Activated T-cell treated with anti-CD3 and anti-CD28 coated beads for 48 hours (primary cell): ENCODE measurements at regions not wholly inside any gene's neighbourhood (a gene's known extent, or its start where the extent isn't known, plus 50 kb on each side); places are given as distances from the start of the nearest gene placed in this dataset.

Source experiments
- DNase-seq: peaks from one replicate; pipeline ENCODE4 v3.0.0-alpha.2; 2020; ENCODE audit warnings: low read depth

DNA sequence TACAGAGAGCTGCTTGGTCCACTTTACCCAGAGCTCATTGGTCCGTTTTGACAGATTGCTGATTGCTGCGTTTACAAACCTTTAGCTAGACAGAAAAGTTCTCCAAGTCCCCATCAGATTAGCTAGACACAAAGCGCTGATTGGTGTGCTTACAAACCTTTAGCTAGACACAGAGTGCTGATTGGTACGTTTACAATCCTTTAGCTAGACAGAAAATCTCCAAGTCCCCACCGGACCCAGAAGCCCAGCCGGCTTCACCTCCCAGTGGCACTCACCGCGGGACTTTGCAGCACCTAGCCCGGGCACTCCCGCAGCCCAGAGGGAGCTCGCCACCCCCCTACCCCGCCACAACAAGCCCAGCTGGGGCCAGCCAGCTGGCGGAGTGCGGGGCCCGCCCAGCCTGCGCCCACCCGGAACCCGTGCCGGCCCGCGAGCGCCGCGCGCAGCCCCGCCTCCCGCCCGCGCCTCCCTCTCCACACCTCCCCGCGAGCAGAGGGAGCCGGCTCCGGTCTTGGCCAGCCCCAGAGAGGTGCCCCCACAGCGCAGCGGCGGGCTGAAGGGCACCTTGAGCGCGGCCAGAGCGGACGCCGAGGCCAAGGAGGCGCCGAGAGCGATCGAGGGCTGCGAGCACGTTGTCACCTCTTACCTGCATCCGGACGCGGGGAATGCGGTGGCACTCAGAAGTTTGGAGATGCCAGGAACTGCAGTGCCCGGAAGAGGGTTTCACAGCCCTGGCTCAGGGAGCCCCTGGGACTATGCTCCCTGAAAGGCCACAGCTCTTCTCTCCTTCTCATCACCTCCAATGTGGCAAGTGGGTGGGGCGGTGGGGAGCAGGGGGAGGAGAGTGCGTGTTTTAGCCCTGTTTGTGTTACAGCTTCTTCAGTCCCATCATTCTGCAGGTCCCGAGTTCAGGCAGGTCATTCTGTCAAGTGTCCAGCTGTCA, 1504.5 kb downstream of the CDH11 start:
- no peak for DNase-seq

DNA sequence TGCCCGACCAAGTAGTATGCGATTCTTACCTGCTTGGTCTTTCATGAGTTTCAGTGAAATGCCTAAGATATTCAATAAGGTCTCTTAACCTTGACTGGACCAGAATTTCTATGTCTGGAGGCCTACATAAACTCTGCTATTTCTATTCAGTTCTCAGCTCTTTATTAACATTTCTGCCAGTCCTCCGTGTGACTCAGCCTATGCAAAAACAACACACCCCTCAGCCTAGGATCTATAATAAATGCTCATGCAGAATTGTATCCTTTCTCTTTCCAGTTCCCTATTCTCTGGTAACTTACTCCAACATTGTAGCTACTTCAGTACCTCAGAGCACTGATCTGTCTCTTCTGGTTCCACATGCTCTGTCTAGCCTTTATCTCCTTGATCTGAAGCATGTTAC, 1507.4 kb downstream of the CDH11 start:
- DNase-seq = no peak

DNA sequence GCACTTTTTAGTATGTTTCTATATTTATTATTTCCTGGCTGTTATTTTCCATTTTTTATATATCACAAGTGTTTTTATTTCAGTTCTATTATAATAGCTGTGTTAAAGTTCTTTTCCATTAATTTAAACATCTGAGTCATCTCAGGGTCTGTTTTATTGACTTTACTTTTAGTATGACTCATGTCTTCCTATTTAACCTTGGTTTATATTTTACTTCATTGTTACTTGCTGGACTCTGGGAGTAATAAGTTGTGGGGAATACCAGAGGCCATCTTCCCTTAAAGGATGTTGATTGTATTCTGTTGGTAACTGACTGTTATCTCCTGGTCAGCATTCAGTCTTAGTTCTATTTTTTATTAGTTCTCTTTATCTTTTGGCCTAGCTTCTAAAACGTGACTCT, 1508.2 kb downstream of the CDH11 start:
- DNase-seq = no peak

DNA sequence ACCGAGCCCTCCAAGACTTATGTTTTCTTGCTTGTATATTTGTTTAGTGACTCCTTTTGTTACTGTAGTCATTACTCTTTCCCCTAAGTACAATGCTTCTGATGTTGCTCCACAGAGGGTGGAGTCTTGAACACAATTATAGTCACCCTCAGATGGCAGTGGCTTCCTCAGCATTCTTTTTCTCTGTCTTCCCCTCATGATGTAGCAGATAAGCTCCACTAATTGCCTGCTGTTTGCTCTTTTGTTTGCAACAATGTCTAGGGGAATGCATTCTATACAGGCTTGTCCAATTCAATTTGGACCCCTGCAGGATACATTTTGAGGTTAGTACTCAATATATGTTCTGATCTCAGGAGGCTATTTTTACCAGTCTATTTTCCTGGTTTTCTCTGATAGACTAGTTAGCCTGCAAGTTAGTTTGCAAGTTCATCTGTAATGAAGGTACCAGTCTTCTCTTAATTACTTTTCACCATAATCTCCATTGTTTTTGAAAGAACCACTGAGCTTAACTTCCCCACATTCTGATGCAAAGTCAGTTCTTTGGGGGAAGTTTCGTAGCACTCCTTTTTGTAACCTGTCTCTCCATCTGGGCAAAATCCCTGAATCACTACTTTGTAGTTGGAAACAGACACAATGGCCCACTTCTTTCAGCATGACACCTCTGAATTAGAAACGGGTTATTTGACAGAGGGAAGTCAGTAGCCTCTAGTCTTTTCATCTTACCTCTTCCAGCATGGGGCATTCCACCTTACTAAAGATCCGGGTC, 1509.2 kb downstream of the CDH11 start:
- no peak for DNase-seq

DNA sequence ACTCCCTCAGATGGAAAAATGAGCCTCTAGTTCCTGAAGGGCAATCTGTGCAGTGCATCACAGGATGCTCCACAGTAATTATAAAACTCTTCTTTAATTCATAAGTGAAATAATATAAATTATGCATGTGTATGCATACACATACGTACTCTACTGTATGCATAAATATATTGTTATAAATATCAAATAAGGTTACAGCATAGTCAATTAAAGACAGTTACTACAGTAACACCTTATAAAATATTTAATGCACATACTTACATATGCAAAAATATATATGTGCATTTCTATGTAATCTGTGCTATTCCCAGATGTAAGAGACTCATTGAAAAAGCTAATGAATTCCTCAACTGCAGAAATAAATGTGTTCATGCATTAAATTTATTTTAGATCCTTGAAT, 1515.1 kb downstream of the CDH11 start:
- no peak for DNase-seq

DNA sequence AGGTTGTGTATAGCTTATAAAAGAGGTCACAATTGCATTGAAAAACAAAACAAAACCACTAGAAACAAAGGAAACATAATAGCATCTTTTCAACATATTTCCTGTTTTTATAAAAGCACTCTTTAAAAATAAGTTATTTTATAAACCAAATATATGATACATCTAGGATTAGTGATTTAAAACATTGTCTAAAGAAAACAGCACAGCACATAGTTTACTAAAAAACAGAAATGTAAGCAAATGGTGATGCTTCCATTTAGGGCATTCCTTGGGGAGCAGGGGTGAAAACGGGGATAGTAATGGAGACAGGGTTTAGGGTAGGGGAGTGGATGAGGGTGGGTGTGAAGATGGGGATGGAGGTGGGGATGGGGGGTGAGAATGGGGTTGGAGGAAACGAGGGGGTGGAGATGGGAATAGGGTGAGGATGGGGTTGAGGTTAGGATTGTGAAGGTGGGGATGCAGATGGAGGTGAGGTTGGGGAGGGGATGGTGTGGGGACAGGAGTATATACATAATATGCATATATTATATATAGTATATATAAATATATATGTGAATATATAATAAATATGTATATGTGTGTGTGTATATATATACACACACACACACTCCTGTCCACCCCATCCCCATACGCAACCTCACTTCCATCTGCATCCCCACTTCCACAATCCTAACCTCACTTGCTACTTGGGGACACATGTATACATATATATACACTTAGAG, 1519.5 kb downstream of the CDH11 start:
- DNase-seq = no peak

DNA sequence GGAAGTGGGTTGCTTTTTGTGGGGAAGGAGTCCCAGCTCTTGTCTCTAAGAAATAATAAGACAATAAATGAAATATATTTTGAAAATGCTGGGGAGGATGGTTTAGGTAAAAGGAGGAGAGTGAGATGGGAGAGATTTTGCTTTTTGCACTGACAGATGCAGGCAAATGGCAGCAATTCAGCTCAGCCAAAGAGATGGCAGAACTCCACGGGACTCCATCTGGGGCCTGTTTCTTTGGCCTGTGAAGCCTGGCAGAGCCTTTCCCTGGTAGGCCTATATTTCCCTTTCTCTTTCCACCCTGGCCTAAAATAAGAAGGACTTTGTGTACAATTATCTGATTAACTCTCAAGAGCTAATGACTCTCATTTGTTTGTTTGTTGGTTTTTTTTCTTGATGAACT, 1525.1 kb downstream of the CDH11 start:
- no peak for DNase-seq

DNA sequence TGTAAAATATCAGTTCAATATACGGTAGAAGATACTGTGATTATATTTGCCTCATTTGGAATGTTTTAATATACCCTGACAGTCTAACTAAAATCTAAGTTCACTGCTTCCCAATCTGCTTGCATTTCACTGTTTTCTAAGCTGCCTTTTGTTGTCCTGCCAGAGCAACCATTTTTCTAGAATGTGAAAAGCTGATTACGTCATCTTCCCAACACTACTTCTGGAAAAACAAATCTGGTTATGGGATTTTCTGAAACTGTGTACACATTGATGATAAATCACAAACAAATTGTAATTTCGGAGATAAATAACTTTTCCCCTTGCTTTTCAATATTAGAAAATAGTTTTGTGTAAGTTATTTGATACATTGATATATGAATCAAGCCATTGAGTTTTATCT, 1529.0 kb downstream of the CDH11 start:
- DNase-seq = no peak

DNA sequence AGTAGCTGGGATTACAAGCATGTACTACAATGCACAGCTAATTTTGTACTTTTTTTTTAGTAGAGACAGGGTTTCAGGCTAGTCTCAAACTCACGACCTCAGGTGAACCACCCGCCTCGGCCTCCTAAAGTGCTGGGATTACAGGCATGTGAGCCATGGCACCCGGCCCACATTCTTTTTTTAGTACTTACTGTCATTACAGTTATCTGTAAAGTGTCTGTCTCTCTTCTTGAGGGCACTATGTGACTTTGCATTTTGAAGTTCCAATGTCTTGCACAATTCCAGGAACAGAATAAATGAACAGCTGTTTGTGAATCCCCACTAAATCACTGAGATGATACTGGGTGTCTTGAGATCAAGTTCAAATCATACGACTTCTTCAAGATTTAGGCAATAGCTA, 1540.3 kb downstream of the CDH11 start:
- DNase-seq = no peak

DNA sequence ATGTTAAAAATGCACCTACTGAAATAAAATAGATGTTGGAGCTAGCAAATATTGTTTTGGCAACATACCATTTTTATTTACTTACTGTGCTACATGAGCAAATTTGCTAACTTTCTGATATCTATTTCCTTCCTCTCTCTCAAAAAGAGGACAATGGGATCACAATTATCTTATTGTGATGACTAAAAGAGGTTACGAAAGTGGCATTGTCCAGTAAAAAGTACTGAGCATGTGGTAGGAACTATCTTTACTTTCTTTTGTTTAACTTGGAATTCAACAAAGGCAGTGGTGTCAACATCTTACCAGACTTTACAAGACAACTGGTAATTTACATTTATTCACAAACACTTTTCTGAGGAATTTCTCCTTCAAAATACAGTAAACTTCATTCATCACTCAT, 1542.6 kb upstream of the CDH8 start:
- DNase-seq = no peak

DNA sequence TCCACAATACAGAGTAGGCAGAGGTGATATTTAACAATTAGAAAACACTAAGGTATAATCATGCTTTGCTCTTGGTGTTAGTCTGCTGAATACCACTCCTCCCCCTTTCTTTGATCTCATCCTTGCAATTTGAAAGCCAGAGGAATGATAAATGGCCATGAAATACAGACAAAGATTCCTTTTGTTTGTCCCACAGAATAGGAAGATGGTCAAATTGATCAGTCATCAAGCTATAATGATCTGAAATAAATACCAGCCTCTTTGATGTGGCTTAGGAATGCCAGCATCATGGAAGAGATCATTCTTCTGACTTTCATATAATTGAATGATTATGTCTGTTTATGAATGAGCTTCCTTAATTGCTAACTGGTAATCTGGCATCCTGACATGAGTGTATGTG, 1541.7 kb upstream of the CDH8 start:
- DNase-seq = no peak

DNA sequence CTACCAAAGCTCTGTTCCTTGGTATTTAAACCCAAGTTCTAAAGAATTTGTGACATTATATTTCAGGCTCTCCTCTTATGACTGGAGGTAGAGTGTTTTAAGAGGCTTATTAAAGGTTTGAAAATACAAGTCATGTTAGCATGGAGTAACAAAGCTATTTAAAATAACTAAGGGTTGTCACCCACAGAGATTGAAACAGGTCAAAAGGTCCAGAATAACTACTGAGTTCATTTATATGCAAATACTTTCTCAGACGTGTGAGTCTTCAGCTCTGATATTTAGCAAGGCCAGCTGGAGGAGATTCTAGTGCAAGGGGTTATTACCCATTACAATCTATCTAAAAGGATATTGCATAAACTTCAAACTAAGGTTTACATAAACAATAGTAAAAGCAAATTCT, 1538.8 kb upstream of the CDH8 start:
- DNase-seq = no peak

DNA sequence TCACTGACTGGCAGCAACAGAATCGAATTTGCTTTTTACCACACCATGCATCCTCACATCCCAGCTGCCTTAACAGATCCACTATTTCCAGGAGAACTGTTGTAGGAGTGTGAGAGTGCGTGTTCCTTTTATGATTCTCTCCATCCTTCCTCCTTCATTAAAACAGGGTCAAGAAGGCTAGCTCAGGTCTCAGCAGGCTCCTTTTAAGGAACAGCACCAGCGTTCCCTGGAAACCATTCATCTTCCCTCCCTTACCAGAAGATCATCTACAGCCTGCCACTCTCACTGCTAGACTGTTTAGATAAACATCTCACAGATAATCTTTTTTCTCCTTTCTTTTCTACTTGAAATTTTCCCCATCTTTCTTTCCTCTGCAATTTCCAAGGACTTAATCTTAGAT, 1531.9 kb upstream of the CDH8 start:
- DNase-seq = no peak

DNA sequence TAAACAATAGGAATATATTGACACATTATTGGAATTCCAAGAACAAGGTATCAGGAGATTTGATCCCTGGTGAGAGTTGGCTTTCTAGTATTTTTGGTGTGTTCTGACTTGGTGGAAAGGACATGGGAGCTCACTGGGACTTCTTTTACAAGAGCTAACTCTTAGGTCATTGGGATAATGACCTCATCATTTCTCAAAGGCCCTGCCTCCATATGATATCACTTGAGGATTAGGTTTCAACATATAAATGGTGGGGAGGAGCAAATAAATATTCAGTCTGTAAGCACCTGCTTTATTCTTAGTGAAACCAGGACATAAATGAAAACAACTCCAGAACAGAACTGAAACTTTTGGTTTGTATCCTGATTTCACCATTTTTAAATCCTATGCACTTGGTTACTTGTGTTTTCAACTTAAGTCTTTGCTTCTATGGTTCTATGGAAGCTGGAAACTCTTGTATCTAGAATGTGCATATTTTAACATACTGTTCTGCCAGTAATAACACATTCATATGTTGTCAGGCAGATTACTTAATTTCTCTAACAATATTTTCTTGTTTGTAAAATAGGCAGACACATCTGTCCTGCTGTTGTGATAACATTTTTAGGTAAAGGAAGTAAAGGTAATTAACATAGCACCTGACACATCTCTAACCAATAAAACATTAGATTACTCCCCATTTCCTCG, 1527.7 kb upstream of the CDH8 start:
- no peak for DNase-seq

DNA sequence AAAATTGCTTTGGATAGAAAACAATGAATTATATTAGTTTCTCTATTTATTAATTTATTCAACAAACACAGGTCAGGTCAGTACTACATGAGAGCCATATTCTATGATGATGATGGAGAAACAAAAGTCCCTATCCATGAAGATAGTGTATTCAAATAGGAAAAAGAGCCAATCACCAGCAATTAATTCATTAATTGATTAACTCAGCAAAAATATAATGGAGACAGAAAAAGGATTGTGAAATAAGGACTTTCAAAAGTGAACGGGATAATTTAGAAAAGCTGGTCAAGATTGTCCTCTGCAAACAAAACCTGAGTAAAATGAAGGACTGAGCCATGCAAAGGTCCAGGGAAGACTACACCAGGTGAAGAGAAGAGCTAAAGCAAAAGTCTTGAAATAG, 1517.7 kb upstream of the CDH8 start:
- DNase-seq = no peak

DNA sequence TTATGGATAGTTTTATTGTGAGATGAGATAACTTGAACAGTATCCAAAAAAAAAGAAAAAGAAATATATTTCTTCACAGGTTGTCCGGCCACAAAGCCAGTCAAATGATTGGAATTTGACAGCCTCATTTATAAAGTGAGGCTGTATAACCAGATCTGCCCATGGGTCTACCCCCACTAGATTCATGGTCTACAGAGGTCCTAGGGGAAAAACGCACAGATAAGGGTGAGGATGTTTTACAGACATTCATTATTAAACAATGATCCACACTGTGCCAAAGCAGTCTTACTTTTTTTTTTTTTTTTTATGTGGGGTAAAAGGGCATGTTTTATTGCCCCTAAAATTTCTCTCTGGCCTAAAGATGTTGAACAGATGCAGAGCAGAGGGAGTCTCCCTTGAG, 1503.0 kb upstream of the CDH8 start:
- no peak for DNase-seq

DNA sequence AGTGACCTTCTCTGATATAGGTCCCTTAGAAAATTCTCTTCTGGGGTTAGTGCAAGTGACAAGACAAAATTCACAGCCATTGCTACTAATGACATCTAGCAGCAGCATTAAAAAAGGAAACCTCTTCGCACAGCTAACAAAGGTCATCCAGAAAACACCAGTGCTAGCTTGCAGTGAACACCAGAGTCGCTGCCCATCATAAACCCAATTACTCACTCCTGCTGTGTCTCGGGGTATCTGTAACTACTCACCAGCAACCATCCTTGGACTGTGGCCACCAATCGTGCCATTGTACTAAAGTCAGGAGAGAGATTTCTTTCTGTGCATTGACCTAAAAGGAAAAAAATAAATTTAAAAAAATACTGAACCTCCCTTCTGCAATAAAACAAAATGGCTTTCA, 1494.7 kb upstream of the CDH8 start:
- no peak for DNase-seq

DNA sequence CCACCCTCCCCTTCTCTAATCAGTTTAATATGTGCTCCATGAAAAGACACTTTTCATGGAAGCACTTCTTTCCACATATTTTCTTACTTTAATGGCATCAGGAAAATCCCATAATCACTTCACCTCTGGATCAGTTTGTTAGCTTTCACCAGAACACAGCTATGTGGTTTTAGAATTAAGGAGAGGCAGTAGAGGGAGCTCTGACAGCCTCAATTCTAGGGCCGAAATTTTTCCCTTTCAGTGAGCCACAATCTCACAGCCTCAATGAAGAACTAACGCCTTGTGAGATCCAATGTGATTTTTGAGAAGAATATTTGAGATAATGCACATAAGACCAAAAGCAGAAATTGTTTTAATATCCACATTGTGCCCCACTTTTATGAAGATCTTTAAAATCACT, 1494.0 kb upstream of the CDH8 start:
- DNase-seq = no peak

DNA sequence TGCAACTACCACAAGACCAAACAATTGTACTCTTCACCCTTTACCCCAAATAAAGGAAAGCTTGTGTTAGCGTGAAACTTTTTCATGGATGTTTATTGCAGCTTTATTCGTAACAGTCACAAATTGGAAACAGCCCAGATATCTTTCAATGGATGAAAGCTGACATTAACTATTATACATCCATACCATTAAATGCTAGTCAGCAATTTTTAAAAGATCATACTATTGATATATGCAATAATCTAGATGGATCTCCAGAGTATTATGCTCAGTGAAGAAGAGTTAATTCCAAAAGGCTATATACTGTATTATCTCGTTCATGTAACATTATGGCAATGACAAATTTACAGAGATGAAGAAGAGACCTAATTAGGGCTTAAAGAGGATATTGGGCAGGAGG, 1491.2 kb upstream of the CDH8 start:
- no peak for DNase-seq

DNA sequence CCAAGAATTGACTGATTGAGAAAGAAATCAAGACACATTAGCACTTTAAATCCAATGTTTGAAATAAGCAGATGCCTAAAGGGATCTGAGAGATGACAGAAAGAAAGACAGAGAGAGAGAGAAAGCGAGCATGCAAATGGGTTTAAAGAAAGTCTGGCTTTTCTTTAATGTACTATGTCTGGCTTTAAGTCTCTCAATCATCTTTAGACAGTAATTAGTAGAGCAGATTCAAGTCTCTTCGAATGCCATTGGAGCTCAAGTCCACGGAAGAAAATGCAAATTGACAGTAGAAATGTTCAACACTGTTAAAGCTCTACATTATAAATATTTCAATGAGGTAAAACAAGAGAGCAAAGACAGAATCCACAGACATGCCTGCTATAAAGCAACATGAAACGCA, 1480.2 kb upstream of the CDH8 start:
- DNase-seq = no peak

DNA sequence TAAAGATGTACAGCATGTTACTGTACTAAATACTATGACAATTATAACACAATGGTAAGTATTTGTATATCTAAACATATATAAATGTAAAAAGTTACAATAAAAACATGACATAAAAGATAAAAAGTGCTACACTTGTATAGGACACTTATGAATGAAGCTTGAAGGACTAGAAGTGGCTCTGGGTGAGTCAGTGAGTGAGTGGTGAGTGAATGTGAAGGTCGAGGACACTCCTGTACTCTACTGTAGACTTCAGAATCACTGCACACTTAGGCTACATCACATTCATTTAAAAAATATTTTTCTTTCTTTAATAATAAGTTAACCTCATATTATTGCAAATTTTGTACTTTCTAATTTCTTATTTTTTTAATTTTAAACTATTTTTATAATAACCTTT, 1476.7 kb upstream of the CDH8 start:
- no peak for DNase-seq

DNA sequence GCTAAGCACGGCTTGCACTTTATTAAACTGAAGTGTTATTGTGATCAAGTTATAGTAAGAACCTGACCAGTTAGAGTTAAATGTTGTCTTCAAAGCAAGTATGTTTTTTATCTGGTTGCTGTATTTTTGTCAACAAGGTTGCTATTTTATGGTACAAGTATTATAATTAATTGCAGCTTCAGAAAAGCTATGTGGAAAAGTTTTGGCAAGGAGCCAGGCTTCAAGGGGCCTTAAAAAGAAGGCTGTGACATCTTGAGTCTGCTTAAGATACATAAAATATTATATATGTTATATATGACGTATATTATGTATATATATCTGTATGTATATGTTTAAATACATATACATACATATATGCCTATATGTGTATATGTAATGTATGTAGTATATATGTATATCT, 1461.2 kb upstream of the CDH8 start:
- no peak for DNase-seq
